NAMALWA (cell line): ENCODE measurements at regions not wholly inside any gene's neighbourhood (a gene's known extent, or its start where the extent isn't known, plus 50 kb on each side); places are given as distances from the start of the nearest gene placed in this dataset.

ENCODE experiments used
- DNase-seq: peaks from one replicate; pipeline ENCODE4 v3.0.0-alpha.2; 2015; ENCODE audit warnings: low spot score

DNA sequence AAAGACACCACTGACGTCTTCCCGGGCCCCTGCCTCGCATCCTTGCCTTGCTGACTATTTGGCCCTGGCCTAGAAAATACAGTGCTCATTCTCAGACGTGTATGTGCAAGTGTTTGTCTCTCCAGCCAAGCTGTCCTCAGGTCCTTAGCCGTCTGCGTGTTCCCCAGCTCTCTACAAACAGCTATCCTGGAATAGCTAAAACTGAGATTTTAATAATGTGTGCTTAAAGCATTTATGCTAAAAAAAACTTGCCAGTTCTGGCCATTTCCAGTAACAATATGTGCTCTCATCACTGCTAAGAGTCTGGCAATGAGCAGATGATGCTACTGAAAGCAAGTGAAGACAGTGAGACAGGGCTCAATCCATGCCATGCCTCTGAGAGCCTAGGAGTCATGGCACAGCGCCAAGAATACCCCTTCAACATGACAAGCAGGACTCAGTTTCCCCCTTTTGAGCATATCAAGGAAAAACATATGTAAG, 55.7 kb downstream of the IRF2BP2 start:
- no peak for DNase-seq

GRCh38 chr1:234553240-234554188, 56.5 kb downstream of the IRF2BP2 start:
- DNase-seq, result no peak

GRCh38 chr1:234551032-234551378, 59.0 kb downstream of the IRF2BP2 start:
- DNase-seq, result no peak

- DNase-seq, result no peak
These were observed 59.5 kb downstream of the IRF2BP2 start for GRCh38 chr1:234550341-234551031.

DNA sequence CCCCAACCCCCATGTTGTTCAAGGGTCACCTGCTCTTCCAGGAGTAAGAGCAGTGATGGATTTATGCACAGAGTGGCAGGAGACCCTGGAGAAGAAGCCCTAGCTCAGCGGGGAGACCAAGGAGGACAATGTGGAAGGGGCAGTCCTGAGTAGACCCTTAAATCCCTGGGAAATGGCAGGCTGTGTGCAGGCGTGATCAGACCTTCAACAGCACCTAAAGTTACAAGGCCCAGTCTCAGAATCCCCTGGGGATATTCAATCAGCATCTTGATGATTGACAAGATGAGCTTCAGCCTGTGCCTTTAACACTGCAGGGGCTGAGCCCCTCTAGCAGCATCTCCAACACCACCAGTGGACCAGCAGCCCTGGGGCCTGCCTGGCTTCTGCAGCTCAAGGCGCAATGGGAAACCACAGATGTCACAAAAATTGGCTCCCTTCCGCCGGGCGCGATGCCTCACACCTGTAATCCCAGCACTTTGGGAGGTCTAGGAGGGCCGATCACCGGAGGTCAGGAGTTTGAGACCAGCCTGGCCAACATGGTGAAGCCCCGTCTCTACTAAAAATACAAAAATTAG, 60.4 kb downstream of the IRF2BP2 start:
- no peak for DNase-seq

DNA sequence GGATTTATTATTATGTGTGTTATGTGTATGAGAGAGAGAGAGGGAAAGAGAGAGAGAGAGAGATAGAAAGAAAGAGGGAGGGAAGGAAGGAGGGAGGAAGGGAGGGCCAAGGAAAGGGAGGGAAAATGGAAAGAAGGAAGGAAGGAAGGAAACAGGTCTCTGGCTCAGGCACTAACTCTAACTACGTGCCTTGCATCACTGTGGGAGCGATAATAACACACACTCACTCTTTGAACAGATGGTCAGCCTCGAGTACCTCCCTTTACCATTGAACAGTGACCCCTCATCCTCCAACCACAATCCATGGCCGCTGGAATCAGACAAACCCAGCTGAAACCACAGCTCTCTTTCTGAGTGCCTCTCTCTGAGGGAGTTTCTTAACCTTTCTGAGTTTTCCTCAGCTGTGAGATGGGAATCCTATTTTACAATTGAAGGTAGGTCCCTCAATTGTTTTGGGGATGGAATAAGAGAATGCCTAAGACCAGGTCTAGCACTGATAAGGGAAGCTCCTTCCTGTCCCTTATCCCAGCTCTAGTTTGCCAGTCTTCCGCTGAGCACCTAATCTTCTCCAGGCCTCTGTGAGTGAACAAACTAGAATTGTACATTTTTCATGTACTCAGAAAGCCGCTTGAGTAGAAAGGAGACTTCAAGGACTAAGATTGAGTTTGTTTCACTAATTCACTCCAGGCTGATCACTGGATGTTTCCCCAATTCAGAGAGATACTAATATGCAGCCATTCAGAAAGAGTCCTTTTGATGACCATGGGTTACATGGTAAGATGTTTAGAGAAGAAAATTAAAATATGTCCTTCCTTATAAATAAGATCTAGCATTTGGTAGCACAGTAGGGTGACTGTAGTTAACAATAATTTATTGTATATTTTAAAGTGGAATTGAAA, 62.8 kb downstream of the IRF2BP2 start:
- DNase-seq, result no peak

DNA sequence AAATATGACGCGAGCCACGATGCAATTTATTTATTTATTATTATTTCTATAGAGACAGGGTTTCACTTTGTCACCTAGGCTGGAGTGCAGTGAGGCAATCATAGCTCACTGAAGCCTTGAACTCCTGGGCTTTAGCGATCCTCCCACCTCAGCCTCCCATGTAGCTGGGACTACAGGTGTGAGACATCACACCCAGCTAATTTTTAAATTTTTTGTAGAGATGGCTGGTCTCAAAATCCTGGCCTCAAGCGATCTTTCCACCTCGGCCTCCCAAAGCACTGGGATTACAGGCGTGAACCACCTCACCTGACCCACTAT, 63.6 kb downstream of the IRF2BP2 start:
- no peak for DNase-seq

- DNase-seq, result no peak
These were observed 64.2 kb downstream of the IRF2BP2 start for GRCh38 chr1:234545517-234546386.

DNA sequence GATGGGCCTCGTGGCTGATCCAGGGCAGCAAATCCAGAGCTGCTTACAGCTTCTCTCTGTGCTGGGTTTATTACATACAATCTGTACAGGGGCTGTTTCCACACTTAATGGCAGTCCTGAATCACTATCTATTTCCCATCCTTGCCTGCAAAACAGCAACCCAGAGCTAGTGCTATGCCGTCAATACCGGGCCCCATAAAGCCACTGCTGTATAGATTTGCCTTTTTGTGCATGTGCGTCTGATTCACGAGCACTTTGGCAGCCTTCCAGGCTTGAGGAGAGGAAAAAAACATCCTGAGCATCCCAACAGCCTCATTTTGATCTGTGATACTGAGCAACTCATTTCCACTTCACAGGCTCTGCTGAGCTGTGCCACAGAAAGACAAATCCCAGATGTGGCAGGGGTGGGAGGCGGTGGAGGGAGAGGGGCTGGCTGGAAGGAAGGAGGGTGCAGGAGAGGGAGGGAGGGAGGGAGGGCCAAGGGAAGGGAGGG, 65.2 kb upstream of the TARBP1 start:
- peak; percentile 19 for DNase-seq

DNA sequence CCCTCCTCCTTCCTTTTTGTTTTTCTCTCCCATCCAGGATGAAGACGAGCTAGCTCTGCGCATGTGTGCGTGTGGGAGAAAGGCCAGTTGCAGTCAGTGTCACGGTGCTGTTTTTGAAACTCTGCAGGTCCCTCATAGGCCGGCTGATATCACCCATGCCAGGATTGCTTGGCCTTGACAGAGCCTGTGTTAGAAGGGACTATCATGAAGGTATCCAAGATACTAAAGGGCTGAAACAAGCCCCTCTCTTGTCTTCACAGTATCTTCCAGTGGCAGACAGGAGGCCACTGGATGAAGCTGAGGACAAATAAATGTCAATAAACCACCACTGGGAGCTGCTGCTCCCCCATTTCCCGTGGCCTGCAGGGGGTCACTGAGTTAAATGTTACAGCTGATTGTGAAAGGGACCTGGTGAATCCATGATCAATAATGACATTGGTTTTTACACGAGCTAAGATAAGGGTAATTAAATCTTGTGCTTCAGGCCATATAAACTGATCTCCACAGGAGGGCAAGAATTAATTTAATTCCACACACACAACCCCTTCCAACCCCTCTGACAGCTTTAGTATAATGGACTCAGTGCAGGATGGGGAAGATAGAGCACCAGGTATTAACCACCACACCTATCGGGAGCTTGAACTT, 64.6 kb upstream of the TARBP1 start:
- no peak for DNase-seq

GRCh38 chr1:234542211-234542850, 63.4 kb upstream of the TARBP1 start:
- no peak for DNase-seq

GRCh38 chr1:234541286-234541975, 62.5 kb upstream of the TARBP1 start:
- DNase-seq, result no peak

- no peak for DNase-seq
These were observed 61.4 kb upstream of the TARBP1 start for GRCh38 chr1:234540404-234540762.

- DNase-seq, result no peak
These were observed 60.9 kb upstream of the TARBP1 start for GRCh38 chr1:234539666-234540403.

DNA sequence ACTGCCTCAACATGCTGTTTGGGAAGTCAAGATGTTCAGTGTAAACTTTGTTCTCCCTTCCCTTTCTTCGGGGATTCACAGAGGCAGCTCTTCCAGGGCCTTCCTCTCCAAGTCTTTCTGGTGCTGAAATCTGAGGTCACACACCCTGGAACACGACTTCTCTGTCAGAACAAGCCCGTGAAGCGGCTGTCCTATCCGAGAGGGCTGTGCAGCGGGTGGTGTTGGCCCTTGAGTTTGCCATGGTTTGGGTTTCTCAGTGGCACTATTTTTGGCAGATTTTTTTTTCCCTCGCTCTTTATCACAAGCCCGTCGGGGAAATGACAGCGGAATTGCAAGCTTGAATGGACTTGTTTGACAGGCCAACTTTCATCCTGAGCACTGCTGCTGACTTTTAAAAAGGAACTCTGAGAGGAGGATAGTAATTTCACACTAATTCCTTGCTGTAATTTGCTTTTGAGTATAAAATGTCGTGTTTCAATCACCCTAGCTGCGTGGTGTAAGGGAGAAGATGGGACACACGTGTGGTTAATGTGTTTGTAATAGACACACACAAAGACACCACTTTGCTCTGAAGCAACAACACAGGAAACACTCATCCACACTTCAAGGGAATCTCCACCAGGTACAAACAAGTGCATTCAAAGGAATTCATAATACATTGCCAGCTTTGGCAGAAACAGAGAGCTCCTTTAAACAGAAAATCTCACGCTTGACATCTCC, 60.1 kb upstream of the TARBP1 start:
- DNase-seq, result no peak

DNA sequence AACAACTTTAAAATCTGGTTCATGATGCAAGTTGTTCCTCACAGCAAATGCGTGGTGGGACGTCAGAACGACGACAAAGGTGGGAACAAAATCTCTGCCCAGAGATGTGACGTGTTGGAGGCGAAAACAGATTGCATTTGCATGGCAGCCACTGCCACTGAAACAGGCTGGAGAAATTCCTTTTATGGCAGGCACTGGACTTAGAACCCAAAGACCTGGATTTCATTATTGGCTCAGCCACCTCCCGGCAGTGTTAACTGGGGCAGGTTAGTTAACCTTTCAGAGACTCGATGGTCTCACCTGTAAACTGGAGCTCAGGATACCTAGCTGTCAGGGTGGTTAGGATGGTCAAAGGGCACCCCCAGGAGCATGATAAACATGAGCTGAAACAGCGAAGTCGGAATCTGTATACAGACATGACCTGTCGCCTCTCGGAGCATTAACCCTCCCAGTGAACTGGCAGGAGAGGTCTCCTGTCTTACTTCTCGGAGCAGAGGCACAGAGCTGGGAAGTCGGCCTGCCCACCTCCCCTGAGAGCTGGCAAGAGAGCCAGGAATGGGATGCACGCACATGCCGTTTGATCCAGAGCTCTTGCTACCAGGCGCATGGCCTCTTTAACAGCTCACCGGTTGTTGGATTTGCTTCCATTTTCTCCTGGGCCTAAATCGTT, 59.2 kb upstream of the TARBP1 start:
- DNase-seq, result no peak

- DNase-seq, result no peak
These were observed 58.3 kb upstream of the TARBP1 start for GRCh38 chr1:234537236-234537635.
